IPS-18c (cell line): ENCODE measurements at regions not wholly inside any gene's neighbourhood (a gene's known extent, or its start where the extent isn't known, plus 50 kb on each side); places are given as distances from the start of the nearest gene placed in this dataset.
"Not testable (repeated sequence)": the region's sequence is repeated elsewhere in the genome, so short reads cannot be mapped to it uniquely, and the experiment has no call there.

ENCODE experiments used
- H3K4me3 ChIP-seq: 2 replicates; pipeline ENCODE4 v1.7.0; 2013; ENCODE audit warnings: low read depth, mild to moderate bottlenecking, low read length, moderate library complexity; ENCODE audit not compliant: insufficient read depth
- H3K9me3 ChIP-seq: one replicate; pipeline ENCODE4 v1.6.1; 2013; ENCODE audit warnings: mild to moderate bottlenecking, low read length, moderate library complexity; ENCODE audit not compliant: control insufficient read depth, insufficient read depth

DNA sequence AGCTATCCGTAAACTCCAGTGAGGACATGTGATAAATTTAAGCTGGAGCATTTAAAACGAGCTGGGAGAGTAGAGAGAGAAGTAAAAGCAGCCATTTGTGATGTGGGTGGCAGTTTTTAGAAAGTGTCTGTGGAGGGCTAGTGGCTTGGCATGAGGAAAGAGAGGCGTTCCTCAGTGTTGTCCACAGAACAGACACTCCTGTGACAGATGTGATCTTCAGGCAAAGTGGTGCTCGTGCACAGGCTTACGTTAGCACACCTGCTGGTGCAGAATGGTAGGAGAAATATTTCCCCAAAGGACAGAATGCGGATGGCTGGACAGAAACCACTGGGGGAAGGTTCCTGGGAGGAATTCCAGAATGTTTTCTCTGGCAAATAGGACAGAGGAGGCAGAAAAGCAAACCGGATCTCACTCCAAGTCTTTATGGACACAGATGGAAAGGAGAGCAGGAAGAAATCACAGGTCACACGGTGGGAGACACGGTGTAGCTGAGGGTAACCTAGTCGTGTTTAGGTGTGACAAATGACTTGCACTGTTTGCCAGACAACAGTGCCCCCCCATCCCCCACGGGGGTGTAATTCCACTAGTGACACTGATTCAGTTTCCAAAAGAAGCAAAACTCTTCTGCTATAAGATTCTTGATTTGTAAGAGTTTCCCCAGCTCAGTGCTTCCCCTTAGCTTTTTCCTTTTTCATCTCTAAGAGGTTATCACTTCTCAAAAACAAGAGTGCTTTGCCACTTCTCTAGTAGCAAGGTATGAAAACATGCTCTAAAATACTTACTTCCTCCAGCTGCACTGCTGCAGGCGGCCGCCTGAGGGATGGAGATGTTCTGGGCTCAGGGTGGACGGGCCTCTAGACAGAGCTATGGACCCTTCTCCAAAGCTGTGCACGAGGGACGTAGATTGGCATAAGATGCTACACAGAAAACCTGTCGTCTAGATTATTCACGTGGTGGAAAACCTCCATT, 293.2 kb downstream of the QKI start:
- H3K4me3 ChIP-seq, result no peak overlapping the region
- no peaks in the 10 kb centered on the region for H3K9me3 ChIP-seq

DNA sequence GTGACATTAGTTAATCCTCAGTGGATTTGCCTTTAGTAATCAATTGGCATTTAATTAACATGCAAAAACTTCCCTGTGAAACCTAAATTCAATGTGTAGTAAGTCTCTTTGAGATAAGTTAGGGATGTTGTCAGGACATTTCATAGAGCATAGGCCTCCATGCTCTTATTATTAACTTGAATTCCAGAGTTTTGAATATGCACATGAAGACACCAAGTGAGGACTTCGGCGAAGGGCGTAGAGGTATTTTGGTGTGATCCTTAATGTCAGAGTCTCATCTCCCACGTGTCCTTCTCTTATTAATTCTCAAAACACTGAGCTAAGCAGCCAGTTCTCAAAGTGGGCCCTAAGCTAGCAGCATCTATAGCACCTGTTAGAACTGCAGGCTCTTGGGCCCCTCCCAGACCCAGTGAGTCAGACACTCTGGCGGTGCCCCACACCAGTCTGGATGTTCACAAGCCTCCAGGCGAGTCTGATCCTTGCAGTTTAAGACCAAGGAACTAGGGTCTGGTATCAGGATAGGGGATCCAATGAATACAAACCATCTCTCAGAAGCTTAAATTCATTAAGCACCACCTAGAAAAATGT, 292.1 kb downstream of the QKI start:
- no peak overlapping the region for H3K4me3 ChIP-seq
- H3K9me3 ChIP-seq, result no peaks in the 10 kb centered on the region

DNA sequence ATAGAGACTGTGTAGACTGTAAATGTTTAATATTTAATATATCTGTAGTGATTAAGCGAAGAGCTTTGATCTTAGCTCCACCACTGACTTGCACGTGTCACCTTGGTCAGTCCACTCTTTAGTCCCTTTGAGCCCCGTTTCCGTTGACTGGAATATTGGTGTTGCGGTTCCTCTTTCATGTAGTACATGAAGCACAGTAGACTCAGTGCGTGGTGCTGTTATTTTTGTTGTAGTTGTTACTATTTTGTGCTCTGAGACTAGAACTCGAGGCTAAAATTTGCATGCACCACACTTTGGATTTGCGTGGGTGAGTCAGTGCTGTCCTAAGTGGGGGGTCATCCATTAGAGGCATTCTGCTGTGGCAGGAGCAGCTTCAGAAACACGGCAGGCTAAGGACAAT, 291.4 kb downstream of the QKI start:
- Histone ChIP-seq H3K9me3 (no peaks in the 10 kb centered on the region), H3K4me3 (no peak overlapping the region)

DNA sequence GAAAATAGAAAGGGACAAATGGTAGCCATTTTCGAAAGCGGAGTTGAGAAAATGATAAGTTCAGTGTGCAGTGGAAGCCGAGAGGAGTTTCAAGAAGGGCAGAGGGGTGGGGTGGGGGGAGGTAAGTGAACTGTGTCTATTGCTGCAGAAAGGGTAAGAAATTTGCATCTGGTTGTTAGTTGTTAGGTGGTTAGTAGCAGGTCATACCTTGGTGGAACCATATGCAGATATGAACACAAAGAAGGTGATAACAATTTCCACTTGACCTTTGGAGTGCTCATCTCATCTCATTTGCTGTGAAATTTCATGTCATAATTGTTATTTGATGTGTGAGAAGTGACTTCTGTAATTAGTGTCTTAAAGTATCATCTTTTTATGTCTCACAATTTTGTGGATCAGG, 288.2 kb downstream of the QKI start:
- Histone ChIP-seq H3K4me3 (no peak overlapping the region), H3K9me3 (no peaks in the 10 kb centered on the region)

DNA sequence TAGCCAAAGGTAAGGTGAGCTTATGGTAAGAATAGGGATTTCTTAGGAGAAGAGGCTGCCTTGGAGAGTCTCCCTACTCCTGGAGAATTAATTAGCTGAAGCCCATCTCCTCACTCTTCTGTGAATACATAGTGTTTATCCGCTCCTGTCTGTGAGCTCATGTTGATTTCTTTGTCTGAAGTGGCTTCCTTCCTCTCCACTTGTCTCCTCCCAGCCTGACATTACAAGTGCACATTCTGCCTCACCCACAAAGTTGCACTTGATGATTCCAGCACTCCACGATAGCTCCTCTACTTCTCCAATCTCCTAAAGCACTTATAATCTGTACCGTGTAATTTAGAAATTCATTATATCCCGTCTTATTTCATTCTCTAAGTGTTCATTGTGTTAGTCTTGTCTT, 287.2 kb downstream of the QKI start:
- H3K9me3 ChIP-seq, result no peaks in the 10 kb centered on the region
- no peak overlapping the region for H3K4me3 ChIP-seq

DNA sequence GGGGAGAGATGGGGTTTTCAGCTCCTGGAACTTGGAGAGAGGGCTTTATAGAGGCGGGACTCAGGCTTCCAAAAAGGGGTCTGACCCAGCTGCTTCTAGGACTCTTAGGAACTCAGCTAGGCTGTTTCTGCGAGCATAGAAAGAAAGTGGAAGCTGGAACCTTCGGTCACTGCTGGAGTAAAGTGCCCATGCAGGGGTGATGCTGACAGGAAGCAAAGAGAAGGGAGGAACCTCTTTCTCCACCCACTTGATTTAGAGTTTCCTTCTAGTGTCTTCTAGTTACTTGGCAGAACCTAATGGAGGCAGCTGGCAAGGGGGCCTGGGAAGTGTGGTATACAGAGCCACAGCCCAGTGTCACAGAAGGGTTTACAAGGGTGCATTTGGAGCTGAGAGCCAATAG, 283.6 kb downstream of the QKI start:
- no peak overlapping the region for H3K4me3 ChIP-seq
- no peaks in the 10 kb centered on the region for H3K9me3 ChIP-seq

DNA sequence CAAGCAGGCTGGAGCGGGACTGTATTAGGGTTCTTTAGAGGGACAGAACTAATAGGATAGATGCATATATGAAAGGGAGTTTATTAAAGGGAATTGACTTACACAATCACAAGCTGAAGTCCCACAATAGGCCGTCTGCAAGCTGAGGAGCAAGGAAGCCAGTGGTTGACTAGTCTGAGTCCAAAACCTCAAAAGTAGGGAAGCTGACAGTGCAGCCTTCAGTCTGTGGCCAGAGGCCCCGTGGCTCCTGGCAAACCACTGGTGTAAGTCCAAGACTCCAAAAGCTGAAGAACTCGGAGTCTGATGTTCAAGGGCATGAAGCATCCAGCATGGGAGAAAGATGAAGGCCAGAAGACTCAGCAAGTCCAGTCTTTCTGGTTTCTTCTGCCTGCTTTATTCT, 281.8 kb downstream of the QKI start:
- not testable (repeated sequence) for H3K4me3 ChIP-seq

DNA sequence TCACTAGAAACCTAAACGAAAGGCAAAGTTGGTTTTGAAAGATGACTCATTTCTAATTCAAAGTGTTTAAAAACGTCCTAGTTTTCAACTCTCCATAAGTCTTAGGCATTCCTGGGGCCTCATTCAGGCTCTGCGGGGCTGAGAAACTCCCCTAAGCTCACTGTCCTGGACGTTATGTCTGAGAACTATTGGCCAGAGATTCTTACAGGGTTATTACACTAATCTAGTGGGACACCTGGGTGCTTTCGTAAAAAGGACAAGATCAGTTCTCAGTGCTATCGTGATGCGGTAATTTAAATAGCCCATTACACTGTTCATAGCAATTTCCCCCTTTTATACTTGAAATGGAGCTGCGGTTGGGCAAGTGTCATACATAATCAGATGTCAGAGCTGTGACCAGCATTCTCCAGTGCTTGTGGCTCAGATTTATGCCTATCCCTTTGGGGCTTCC, 280.9 kb downstream of the QKI start:
- H3K9me3 ChIP-seq, result no peaks in the 10 kb centered on the region
- H3K4me3 ChIP-seq, result no peak overlapping the region

More for the DNA sequence above, 281.8 kb downstream of the QKI start:
- not testable (repeated sequence) for H3K9me3 ChIP-seq

DNA sequence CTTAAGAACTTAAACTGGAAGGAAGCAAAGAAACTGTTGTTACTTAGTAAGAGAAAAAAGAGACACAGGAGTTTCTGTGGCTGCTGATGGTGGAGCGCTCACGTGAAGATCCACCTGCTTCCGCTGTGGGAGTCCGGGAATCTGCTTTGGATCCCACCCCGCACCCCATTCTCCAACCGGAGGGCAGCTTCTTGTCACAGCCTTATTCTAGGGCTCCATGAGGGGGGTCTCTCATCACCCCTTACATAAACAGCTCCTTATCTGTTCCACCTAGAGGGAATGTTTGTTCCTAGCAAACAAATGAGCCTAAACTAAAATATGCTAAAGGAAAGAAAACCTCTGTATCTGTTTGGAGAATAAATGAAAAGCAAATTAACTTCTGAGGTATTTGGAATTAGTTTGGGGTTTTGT, 280.5 kb downstream of the QKI start:
- Histone ChIP-seq H3K9me3 (no peaks in the 10 kb centered on the region), H3K4me3 (no peak overlapping the region)

DNA sequence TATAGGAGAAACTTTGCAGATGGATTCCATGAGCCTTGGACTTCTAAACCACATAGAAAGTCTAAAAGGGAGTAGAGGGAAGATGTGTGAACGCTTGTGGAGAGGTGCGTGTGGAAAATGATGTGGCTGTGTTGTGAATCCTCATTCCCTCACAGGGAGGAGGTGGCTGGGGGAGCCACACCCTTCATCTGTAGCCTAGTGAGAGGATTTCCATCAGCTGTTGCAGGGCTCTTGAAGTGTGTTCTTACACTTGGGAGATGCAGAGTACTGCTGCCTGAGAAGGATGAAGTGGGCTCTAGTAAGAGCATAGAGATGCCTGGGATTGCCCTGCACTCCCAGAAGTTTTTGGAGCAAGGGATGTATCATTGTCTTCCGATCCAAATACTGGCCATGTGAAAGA, 279.6 kb downstream of the QKI start:
- Histone ChIP-seq H3K9me3 (no peaks in the 10 kb centered on the region), H3K4me3 (no peak overlapping the region)

DNA sequence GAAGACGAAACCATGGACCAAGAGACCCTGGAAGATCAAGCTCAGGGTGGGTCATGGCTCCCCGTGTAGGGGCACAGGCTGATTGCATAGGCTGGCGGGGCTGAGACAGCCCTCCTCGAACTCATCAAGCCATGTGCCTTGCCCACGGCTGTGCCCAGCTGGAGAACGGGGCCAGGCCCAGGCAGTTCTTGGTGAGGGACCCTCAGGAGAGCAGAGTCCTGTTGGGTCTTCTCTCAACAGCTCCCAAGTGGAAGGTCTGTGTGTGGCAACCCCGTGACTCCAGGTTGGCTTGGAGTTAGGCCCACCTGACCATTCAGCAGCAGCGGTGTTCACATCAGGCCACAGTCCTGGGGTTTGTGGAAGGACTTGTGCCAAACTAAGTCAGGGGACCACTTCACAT, 276.5 kb downstream of the QKI start:
- H3K9me3 ChIP-seq, result no peaks in the 10 kb centered on the region
- no peak overlapping the region for H3K4me3 ChIP-seq

DNA sequence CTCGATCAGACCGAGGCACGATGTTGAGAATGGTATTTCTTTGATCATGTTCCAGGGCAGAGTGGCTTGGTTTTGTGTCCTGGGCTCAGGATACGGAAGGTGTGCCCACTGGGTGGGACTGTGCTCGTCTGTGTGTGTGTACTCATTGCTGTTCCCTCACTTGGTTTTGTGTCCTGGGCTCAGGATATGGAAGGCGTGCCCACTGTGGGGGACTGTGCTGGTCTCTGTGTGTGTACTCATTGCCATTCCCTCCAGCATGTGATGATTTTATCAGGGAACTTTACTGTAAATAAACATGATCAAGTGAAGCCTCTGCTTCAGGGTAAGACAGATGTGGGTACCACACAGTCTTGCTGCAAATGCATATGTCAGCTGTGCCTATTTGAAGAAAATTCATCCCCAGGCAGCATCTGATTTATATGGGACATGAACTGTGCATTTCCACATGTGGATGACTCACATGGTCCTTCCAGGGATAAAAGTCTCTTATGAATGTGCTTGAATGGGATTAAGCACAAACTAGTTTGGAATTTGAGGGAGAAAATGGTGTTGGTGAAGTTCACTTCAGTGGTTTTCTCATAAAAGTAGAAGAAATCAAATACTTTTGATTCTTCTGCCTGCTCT, 274.3 kb downstream of the QKI start:
- no peak overlapping the region for H3K4me3 ChIP-seq
- no peaks in the 10 kb centered on the region for H3K9me3 ChIP-seq

DNA sequence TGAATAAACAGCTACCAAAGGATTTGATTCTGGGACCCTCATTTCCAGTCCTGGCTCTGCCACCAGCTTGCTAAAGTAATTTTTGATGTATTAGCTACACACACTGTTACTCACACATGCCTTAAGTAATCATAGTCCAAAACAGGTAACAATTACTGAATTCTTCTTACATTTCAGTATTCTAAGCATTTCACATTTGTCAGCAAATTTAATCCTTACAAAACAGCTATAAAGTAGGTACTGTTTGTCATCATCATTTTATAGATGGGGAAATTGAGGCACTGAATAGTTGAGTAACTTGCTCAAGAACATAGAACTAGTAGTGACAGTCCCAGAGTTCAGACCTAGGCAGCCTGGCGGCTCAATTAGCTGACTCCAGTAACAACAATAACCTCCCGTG, 272.6 kb downstream of the QKI start:
- Histone ChIP-seq H3K9me3 (no peaks in the 10 kb centered on the region), H3K4me3 (no peak overlapping the region)

DNA sequence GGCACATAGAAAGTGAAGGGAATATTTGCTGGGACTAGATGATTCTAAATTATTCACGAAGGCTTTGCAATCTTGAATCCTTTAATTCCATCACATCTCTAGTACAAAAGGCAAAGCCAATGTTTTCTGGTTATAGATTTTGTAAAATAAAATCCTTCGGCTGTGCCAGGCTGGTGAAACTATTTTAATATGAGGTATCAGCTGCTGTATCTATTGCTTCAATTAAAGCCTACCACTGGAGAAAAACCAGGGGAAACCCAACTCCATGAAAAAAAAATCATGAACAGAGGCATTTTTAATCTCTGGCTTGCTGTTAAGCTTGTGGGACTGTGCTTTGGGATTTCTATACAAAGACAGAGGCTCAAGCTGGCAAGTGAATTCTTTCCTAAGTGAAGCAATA, 271.8 kb downstream of the QKI start:
- no peak overlapping the region for H3K4me3 ChIP-seq
- no peaks in the 10 kb centered on the region for H3K9me3 ChIP-seq

DNA sequence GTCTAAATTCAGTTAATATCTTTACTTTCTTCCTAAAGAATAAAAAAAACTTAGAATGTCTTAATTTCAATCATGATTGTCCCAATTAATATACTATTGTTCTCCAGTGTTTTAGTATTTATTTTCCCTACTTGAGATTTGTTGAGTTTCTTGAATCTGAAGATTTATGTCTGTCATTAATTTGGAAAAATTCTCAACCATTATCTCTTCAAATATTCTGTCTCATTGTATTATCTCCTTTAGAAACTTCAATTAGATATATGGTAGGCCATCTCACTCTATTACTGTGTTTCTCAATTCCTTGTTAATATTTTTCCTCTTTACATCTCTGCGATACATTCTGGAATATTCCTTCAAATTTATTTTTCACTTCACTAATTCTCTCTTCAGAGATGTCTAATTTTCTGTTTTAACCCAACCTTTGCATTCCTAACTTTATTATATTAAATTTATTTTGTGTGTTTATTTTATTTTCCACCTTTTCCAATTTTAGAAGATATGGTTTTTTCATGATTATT, 268.6 kb downstream of the QKI start:
- H3K4me3 ChIP-seq, result no peak overlapping the region
- no peaks in the 10 kb centered on the region for H3K9me3 ChIP-seq

DNA sequence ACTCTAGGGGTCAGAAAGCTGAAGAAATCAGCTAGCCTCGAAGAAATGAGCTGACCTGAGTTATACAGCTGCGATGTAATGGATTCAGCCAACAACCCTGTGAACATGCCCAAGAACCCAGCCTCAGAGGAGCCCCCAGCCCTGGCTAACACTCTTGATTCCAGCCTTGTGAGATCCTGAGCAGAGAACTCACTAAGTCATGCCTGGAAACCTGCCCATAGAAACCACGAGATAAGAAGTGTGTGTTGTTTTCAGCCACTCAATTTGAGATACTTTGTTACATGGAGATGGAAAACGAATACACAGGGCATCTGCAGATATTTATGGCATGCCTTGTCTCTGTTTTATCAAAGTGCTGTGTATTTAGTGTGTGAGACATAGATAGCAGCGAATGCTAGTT, 265.2 kb downstream of the QKI start:
- no peaks in the 10 kb centered on the region for H3K9me3 ChIP-seq
- H3K4me3 ChIP-seq, result no peak overlapping the region

DNA sequence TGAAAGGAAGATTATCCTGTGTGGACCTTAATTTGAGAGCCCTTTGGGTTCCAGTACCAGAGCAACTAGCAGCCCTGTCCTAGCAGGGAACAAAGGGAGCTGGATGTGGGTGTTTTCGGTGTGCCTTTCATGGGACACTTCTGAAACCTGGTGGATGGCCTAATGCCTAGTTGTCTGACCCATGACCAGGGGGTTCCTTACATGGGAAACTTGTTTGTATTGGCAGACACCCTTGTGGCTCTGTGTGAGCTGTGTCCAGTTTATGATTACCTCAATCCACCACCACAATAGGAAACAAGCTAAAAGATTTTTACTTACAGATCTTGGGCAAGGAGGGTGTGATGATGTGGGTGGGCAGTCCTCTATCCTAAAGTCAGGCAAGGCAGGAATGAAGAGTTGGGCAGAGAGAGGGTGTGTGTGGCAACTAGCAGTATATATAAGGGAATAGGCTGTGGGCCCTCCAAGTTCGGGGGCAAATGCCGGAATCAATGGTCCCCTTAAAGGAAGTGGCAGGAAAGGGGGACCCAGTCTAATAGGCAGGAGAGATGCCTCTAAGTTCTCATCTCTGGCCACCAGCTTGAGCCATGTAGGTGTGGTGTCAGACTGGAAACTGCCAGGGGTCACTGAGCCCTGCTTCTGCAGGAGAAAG, 264.6 kb downstream of the QKI start:
- no peaks in the 10 kb centered on the region for H3K9me3 ChIP-seq
- no peak overlapping the region for H3K4me3 ChIP-seq
